ENCODE measurements at regions not wholly inside any gene's neighbourhood (a gene's known extent, or its start where the extent isn't known, plus 50 kb on each side); places are given as distances from the start of the nearest gene placed in this dataset.
"Not testable (repeated sequence)": the region's sequence is repeated elsewhere in the genome, so short reads cannot be mapped to it uniquely, and the experiment has no call there.

- ATAC-seq (ENCODE audit: insufficient read depth, low FRiP score) (no peak), DNase-seq (peak in 2 of 3 donors; percentile 59 to 73)
- H3K36me3 ChIP-seq (ENCODE audit: control insufficient read depth in 4 of 4, insufficient read depth in 4 of 4, low read length in 4 of 4): peaks cover 0 to 3% (median 1%) of the 10 kb centered on the region in 4 donors
- no peak overlapping the region for H3K27ac ChIP-seq (ENCODE audit: low read depth in 1 of 2, low read length in 1 of 2)
- H3K9ac ChIP-seq (ENCODE audit: insufficient read depth in 1 of 2, low read length in 2 of 2): no peak overlapping the region
- H3K4me1 ChIP-seq (ENCODE audit: control insufficient read depth in 5 of 5, insufficient read depth in 5 of 5, low read length in 5 of 5): peaks cover 0 to 11% (median 1%) of the 10 kb centered on the region in 5 donors
- no peak overlapping the region for H3K4me3 ChIP-seq
- WGBS, 2 donors: 75 to 77% methylated on average over 1 of the region's 1 CpG
- H3K27me3 ChIP-seq (ENCODE audit: control insufficient read depth in 3 of 3, insufficient read depth in 3 of 3, low read length in 2 of 3): no peaks in the 10 kb centered on the region
- no peak for TF ChIP-seq CTCF (IDR thresholded peaks at IDR 0.05; ENCODE audit: control extremely low read depth, extremely low read depth)
- no peaks in the 10 kb centered on the region for H3K9me3 ChIP-seq (ENCODE audit: control insufficient read depth in 4 of 4, insufficient read depth in 3 of 4, low read length in 3 of 4)
Measured at GRCh38 chr6:26278536-26278935, 86.5 kb upstream of the BTN3A2 start.

DNA sequence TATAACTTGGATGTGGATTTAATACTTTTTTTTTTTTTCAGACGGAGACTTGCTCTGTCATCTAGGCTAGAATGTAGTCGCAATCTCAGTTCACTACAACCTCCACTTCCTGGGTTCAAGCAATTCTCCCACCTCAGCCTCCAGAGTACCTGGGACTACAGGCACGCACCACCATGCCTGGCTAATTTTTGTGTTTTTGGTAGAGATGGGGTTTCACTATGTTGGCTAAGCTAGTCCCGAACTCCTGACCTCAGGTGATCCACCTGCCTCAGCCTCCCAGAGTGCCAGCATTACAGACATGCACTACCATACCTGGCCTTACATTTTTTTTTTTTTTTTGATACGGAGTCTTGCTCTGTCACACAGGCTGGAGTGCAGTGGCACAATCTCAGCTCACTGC, 85.6 kb upstream of the BTN3A2 start:
- not testable (repeated sequence) for H3K27me3 ChIP-seq (ENCODE audit: control insufficient read depth in 3 of 3, insufficient read depth in 3 of 3, low read length in 2 of 3); H3K4me3 ChIP-seq; H3K9me3 ChIP-seq (ENCODE audit: control insufficient read depth in 4 of 4, insufficient read depth in 3 of 4, low read length in 3 of 4); ATAC-seq (ENCODE audit: insufficient read depth, low FRiP score); DNase-seq; H3K36me3 ChIP-seq (ENCODE audit: control insufficient read depth in 4 of 4, insufficient read depth in 4 of 4, low read length in 4 of 4); H3K27ac ChIP-seq (ENCODE audit: low read depth in 1 of 2, low read length in 1 of 2); H3K9ac ChIP-seq (ENCODE audit: insufficient read depth in 1 of 2, low read length in 2 of 2)
- peaks cover 0 to 12% (median 4%) of the 10 kb centered on the region in 5 donors for H3K4me1 ChIP-seq (ENCODE audit: control insufficient read depth in 5 of 5, insufficient read depth in 5 of 5, low read length in 5 of 5)
- 96 to 98% methylated on average over 5 of the region's 5 CpGs for WGBS, 2 donors

GRCh38 chr6:26280407-26280806, 84.6 kb upstream of the BTN3A2 start:
- H3K27ac ChIP-seq (ENCODE audit: low read depth in 1 of 2, low read length in 1 of 2): no peak overlapping the region
- 91 to 93% methylated on average over 1 of the region's 1 CpG for WGBS, 2 donors
- TF ChIP-seq CTCF (IDR thresholded peaks at IDR 0.05; ENCODE audit: control extremely low read depth, extremely low read depth): no peak
- peaks cover 0 to 2% (median 0%) of the 10 kb centered on the region in 4 donors for H3K9me3 ChIP-seq (ENCODE audit: control insufficient read depth in 4 of 4, insufficient read depth in 3 of 4, low read length in 3 of 4)
- no peak overlapping the region for H3K9ac ChIP-seq (ENCODE audit: insufficient read depth in 1 of 2, low read length in 2 of 2)
- DNase-seq: peak in 1 of 3 donors; percentile 43
- peaks cover 0 to 6% (median 4%) of the 10 kb centered on the region in 5 donors for H3K4me1 ChIP-seq (ENCODE audit: control insufficient read depth in 5 of 5, insufficient read depth in 5 of 5, low read length in 5 of 5)
- no peak for ATAC-seq (ENCODE audit: insufficient read depth, low FRiP score)
- H3K27me3 ChIP-seq (ENCODE audit: control insufficient read depth in 3 of 3, insufficient read depth in 3 of 3, low read length in 2 of 3): no peaks in the 10 kb centered on the region
- H3K36me3 ChIP-seq (ENCODE audit: control insufficient read depth in 4 of 4, insufficient read depth in 4 of 4, low read length in 4 of 4): peaks cover 0 to 11% (median 1%) of the 10 kb centered on the region in 4 donors
- H3K4me3 ChIP-seq: no peak overlapping the region

GRCh38 chr6:26284537-26285142, 80.4 kb upstream of the BTN3A2 start:
- Histone ChIP-seq H3K9me3 (ENCODE audit: control insufficient read depth in 4 of 4, insufficient read depth in 3 of 4, low read length in 3 of 4) (peaks cover 0 to 2% (median 0%) of the 10 kb centered on the region in 4 donors), H3K36me3 (ENCODE audit: control insufficient read depth in 4 of 4, insufficient read depth in 4 of 4, low read length in 4 of 4) (peaks cover 0 to 11% (median 1%) of the 10 kb centered on the region in 4 donors), H3K27me3 (ENCODE audit: control insufficient read depth in 3 of 3, insufficient read depth in 3 of 3, low read length in 2 of 3) (no peaks in the 10 kb centered on the region), H3K4me3 (peak overlapping the region; percentile 70), H3K27ac (ENCODE audit: low read depth in 1 of 2, low read length in 1 of 2) (peak overlapping the region; percentile 96 to 100), H3K4me1 (ENCODE audit: control insufficient read depth in 5 of 5, insufficient read depth in 5 of 5, low read length in 5 of 5) (peaks cover 0 to 6% (median 4%) of the 10 kb centered on the region in 5 donors), H3K9ac (ENCODE audit: insufficient read depth in 1 of 2, low read length in 2 of 2) (peak overlapping the region; percentile 99 to 100)
- ATAC-seq (ENCODE audit: insufficient read depth, low FRiP score) (no peak), DNase-seq (peak; percentile 80 to 89 (median 86))
- TF ChIP-seq CTCF (IDR thresholded peaks at IDR 0.05; ENCODE audit: control extremely low read depth, extremely low read depth): no peak
- 1% methylated on average over 23 of the region's 23 CpGs for WGBS, 2 donors
